IMR-90 (cell line): ENCODE measurements at regions not wholly inside any gene's neighbourhood (a gene's known extent, or its start where the extent isn't known, plus 50 kb on each side); places are given as distances from the start of the nearest gene placed in this dataset.

Experiments used
- ATAC-seq: fragments of 200-7000 bp; cut with Tn5 transposase; 2 replicates; pipeline ENCODE4 v1.9.1; 2020; ENCODE audit warnings: low read depth, mild to moderate bottlenecking, moderate library complexity
- BruUV-seq: library from RNA; stranded (reverse); fragments of 400-500 nt; replicated peaks from 2 replicates; lab custom pipeline; 2021; lab: Mats Ljungman, UMichigan
- CTCF ChIA-PET: fragments of 300-600 bp; formaldehyde crosslinking; extraction: SDS; loops from one replicate; lab custom pipeline; 2021; ENCODE audit warnings: antibody characterized with exemption; lab: Yijun Ruan, JAX
- POLR2A ChIA-PET: fragments of 300-600 bp; sonication (Branson Sonifier 250); formaldehyde crosslinking; loops from one replicate; lab custom pipeline; 2022; ENCODE audit warnings: antibody characterized with exemption; ENCODE audit not compliant: unreplicated experiment; lab: Charles Lee
- DNase-seq: peaks from one replicate; pipeline ENCODE4 v3.0.0; 2013
- H2AFZ ChIP-seq: replicated peaks from 2 replicates; pipeline ENCODE3; 2013; ENCODE audit warnings: low read length, mild to moderate bottlenecking; ENCODE audit not compliant: poor library complexity
- H2AK5ac ChIP-seq: 2 replicates; pipeline ENCODE4 v1.6.1; 2013; ENCODE audit warnings: low read depth, low read length, inconsistent platforms
- H2AK9ac ChIP-seq: replicated peaks from 2 replicates; pipeline ENCODE3; 2013; ENCODE audit warnings: mild to moderate bottlenecking, low read depth, low read length, moderate library complexity; ENCODE audit not compliant: poor library complexity
- H2BK120ac ChIP-seq: 2 replicates; pipeline ENCODE4 v1.6.1; 2013; ENCODE audit warnings: low read depth, low read length, inconsistent platforms
- H2BK15ac ChIP-seq: 3 replicates; pipeline ENCODE4 v1.6.1; 2013; ENCODE audit warnings: low read depth, low read length, inconsistent platforms
- H2BK20ac ChIP-seq: 2 replicates; pipeline ENCODE4 v1.6.1; 2013; ENCODE audit warnings: low read depth, mild to moderate bottlenecking, inconsistent platforms, low read length, moderate library complexity
- H2BK5ac ChIP-seq: 2 replicates; pipeline ENCODE4 v1.6.1; 2013; ENCODE audit warnings: mild to moderate bottlenecking, low read depth, low read length, inconsistent platforms; ENCODE audit not compliant: poor library complexity, severe bottlenecking
- H3K14ac ChIP-seq: replicated peaks from 2 replicates; pipeline ENCODE4 v1.6.1; 2013; ENCODE audit warnings: low read depth, low read length, inconsistent platforms
- H3K18ac ChIP-seq: 2 replicates; pipeline ENCODE4 v1.6.1; 2013; ENCODE audit warnings: low read depth, low read length, control low read depth
- H3K23ac ChIP-seq: 2 replicates; pipeline ENCODE4 v1.6.1; 2013; ENCODE audit warnings: low read depth, low read length, inconsistent platforms
- H3K27ac ChIP-seq: 2 replicates; pipeline ENCODE4 v1.5.1; 2013; ENCODE audit warnings: mild to moderate bottlenecking, control low read depth, low read length; ENCODE audit not compliant: insufficient read depth
- H3K27me3 ChIP-seq: 2 replicates; pipeline ENCODE4 v1.6.1; 2013; ENCODE audit warnings: low read length; ENCODE audit not compliant: control insufficient read depth, insufficient read depth
- H3K36me3 ChIP-seq: 2 replicates; pipeline ENCODE4 v1.6.1; 2013; ENCODE audit warnings: low read length, mixed read lengths; ENCODE audit not compliant: control insufficient read depth, insufficient read depth
- H3K4ac ChIP-seq: 2 replicates; pipeline ENCODE4 v1.6.1; 2013; ENCODE audit warnings: low read depth, low read length, inconsistent platforms
- H3K4me1 ChIP-seq: 2 replicates; pipeline ENCODE4 v1.6.1; 2013; ENCODE audit warnings: low read length, mixed read lengths; ENCODE audit not compliant: control insufficient read depth, insufficient read depth
- H3K4me2 ChIP-seq: 2 replicates; pipeline ENCODE4 v1.6.1; 2013; ENCODE audit warnings: low read depth, mild to moderate bottlenecking, control low read depth, low read length, moderate library complexity
- H3K4me3 ChIP-seq: 2 replicates; pipeline ENCODE4 v1.5.1; 2013; ENCODE audit warnings: low read depth, mild to moderate bottlenecking, control low read depth, low read length, moderate library complexity; ENCODE audit not compliant: insufficient read depth
- H3K56ac ChIP-seq: 2 replicates; pipeline ENCODE4 v1.6.1; 2013; ENCODE audit warnings: low read length, inconsistent platforms; ENCODE audit not compliant: insufficient read depth; ENCODE audit errors: extremely low read depth
- H3K79me1 ChIP-seq, 2 experiments: 2 replicates each; pipeline ENCODE4 v1.6.1; 2013; ENCODE audit warnings: low read length in 2 of 2, inconsistent platforms in 1 of 2, low read depth in 1 of 2
- H3K9ac ChIP-seq: 2 replicates; pipeline ENCODE4 v1.6.1; 2013; ENCODE audit warnings: low read depth, low read length, control low read depth
- H3K9me1 ChIP-seq: 2 replicates; pipeline ENCODE4 v1.6.1; 2013; ENCODE audit warnings: low read length, inconsistent platforms; ENCODE audit not compliant: insufficient read depth
- H3K9me3 ChIP-seq: 2 replicates; pipeline ENCODE4 v1.6.1; 2013; ENCODE audit warnings: low read length; ENCODE audit not compliant: control insufficient read depth, insufficient read depth
- H4K20me1 ChIP-seq: 2 replicates; pipeline ENCODE4 v1.6.1; 2013; ENCODE audit warnings: low read length, inconsistent platforms; ENCODE audit not compliant: insufficient read depth
- H4K5ac ChIP-seq: 2 replicates; pipeline ENCODE4 v1.6.1; 2013; ENCODE audit warnings: mild to moderate bottlenecking, low read depth, low read length, control low read depth
- H4K8ac ChIP-seq, 2 experiments: 2 replicates each; pipeline ENCODE4 v1.6.1; 2013; ENCODE audit warnings: low read depth in 2 of 2, low read length in 2 of 2, control low read depth in 1 of 2, inconsistent platforms in 1 of 2
- H4K91ac ChIP-seq: 2 replicates; pipeline ENCODE4 v1.6.1; 2013; ENCODE audit warnings: low read depth, low read length, inconsistent platforms; ENCODE audit not compliant: insufficient read depth
- NFE2L2 ChIP-seq: fragments of 150-350 bp; IDR thresholded peaks from 2 replicates; pipeline ENCODE4 v1.6.1; 2016; ENCODE audit warnings: low read depth, mild to moderate bottlenecking, low read length
- RAD21 ChIP-seq: IDR thresholded peaks from 2 replicates; pipeline ENCODE4 v1.6.1; 2012; ENCODE audit warnings: low read length, improper control_type of control experiment
- RCOR1 ChIP-seq: IDR thresholded peaks from 2 replicates; pipeline ENCODE4 v1.6.1; 2012; ENCODE audit warnings: mild to moderate bottlenecking, low read length, improper control_type of control experiment; ENCODE audit not compliant: insufficient replicate concordance
- RFX5 ChIP-seq: IDR thresholded peaks from 2 replicates; pipeline ENCODE4 v1.8.0; 2012; ENCODE audit warnings: low read depth, mild to moderate bottlenecking, low read length, moderate library complexity
- WGBS, 2 experiments: methylation state at CpG; one replicate each; pipeline versions ENCODE4 v1.1.5 to v1.1.7; 2013; ENCODE audit warnings: missing lambda C conversion rate in 2 of 2; ENCODE audit not compliant: insufficient read length in 1 of 2; ENCODE audit errors: extremely low coverage in 2 of 2; 5-methylcytosine and 5-hydroxymethylcytosine counted together
- dilution Hi-C: fragments of 300-500 bp; cut with HindIII; formaldehyde crosslinking; loops from one replicate; pipeline ENCODE4 v1.14.3; 2018; ENCODE audit warnings: low sequenced_read_pairs; ENCODE audit not compliant: unreplicated experiment
- in situ Hi-C: fragments of 300-500 bp; cut with MboI; formaldehyde crosslinking; loops from 3 replicates; pipeline ENCODE4 v1.14.3; 2019; ENCODE audit warnings: low sequenced_read_pairs, inconsistent platforms, mixed read lengths
- intact Hi-C: fragments of 100-400 bp; cut with micrococcal nuclease; formaldehyde crosslinking; loops from 2 replicates; pipeline ENCODE4 v1.10.0; 2022

- H2AK5ac ChIP-seq = no peak overlapping the region
- BruUV-seq = no TSS peak
- no peak overlapping the region for H3K4me3 ChIP-seq
- H2AK9ac ChIP-seq = no peak overlapping the region
- no peak overlapping the region; the same call in 1 of the 2 replicates for H3K4me2 ChIP-seq
- no peak overlapping the region for H3K56ac ChIP-seq
- H4K5ac ChIP-seq = no peak overlapping the region
- WGBS, 2 experiments = 0% methylated on average over 1 of the region's 5 CpGs; no CpG with 5 or more reads in 1 of the 2 experiments
- H2BK20ac ChIP-seq = no peak overlapping the region
- H3K4ac ChIP-seq = no peak overlapping the region
- no peak overlapping the region for H2BK120ac ChIP-seq
- no peaks in the 10 kb centered on the region for H3K9me1 ChIP-seq
- H3K79me1 ChIP-seq = no peaks in the 10 kb centered on the region
- in situ Hi-C loops (no loop called here), intact Hi-C loops (loop anchor here (2.0 to 10.0 kb wide), 3 partner anchors 201 to 503 kb away; no protein-coding TSS in a partner anchor), dilution Hi-C loops (no loop called here)
- CTCF ChIA-PET = interaction anchor here (1.5 kb wide), 1 partner anchor 285 kb away, joined by 6 read pairs; the partner anchor contains the start of gene ROBO2
- no peak overlapping the region for H2AFZ ChIP-seq
- H4K91ac ChIP-seq = no peak overlapping the region
- no peak overlapping the region for H2BK5ac ChIP-seq
- no peaks in the 10 kb centered on the region for H4K20me1 ChIP-seq
- H3K27ac ChIP-seq = no peak overlapping the region
- H3K23ac ChIP-seq = no peak overlapping the region
- H3K18ac ChIP-seq = no peak overlapping the region; the same call in 1 of the 2 replicates
- POLR2A ChIA-PET = no interaction called here
- no peak overlapping the region for H4K8ac ChIP-seq
- no peaks in the 10 kb centered on the region for H3K4me1 ChIP-seq
- no peaks in the 10 kb centered on the region for H3K27me3 ChIP-seq
- ATAC-seq = no peak
- no peak for DNase-seq
- H3K9ac ChIP-seq = no peak overlapping the region
- TF ChIP-seq RFX5 (no peak), NFE2L2 (no peak), RCOR1 (no peak), RAD21 (no peak)
- no peak overlapping the region for H2BK15ac ChIP-seq
- no peak overlapping the region for H3K14ac ChIP-seq
- H3K9me3 ChIP-seq = no peaks in the 10 kb centered on the region
- no peaks in the 10 kb centered on the region for H3K36me3 ChIP-seq
Measured at GRCh38 chr3:76754247-76754646, 285.7 kb upstream of the ROBO2 start.
